ENCODE measurements at regions not wholly inside any gene's neighbourhood (a gene's known extent, or its start where the extent isn't known, plus 50 kb on each side); places are given as distances from the start of the nearest gene placed in this dataset.

GRCh38 chr2:428591-428990 lies 140.7 kb upstream of the ALKAL2 start:
- TF ChIP-seq CTCF (IDR thresholded peaks at IDR 0.05): no peak
- TF ChIP-seq POLR2A (IDR thresholded peaks at IDR 0.05): no peak

All from thyroid gland (tissue), 4 donors.